KMS-11 (cell line): ENCODE measurements at regions not wholly inside any gene's neighbourhood (a gene's known extent, or its start where the extent isn't known, plus 50 kb on each side); places are given as distances from the start of the nearest gene placed in this dataset.

Source experiments
- H2AFZ ChIP-seq: fragments of 200-600 bp; sonication (generic); 2 replicates; pipeline ENCODE4 v1.6.1; 2016; ENCODE audit warnings: antibody characterized with exemption, mixed run types, low read depth
- H3K27ac ChIP-seq: fragments of 200-600 bp; sonication (generic); 2 replicates; pipeline ENCODE4 v1.6.1; 2016; ENCODE audit warnings: mild to moderate bottlenecking, mixed run types
- H3K27me3 ChIP-seq: fragments of 200-600 bp; sonication (generic); 2 replicates; pipeline ENCODE4 v1.6.1; 2017; ENCODE audit warnings: mild to moderate bottlenecking, low read depth, mixed run types, moderate library complexity; ENCODE audit not compliant: insufficient read depth
- H3K36me3 ChIP-seq: fragments of 200-600 bp; sonication (generic); 2 replicates; pipeline ENCODE4 v1.6.1; 2017; ENCODE audit warnings: mild to moderate bottlenecking, mixed run types; ENCODE audit not compliant: insufficient read depth
- H3K4me1 ChIP-seq: fragments of 200-600 bp; sonication (generic); 2 replicates; pipeline ENCODE4 v1.6.1; 2016; ENCODE audit warnings: mild to moderate bottlenecking, low read depth, mixed run types; ENCODE audit not compliant: poor library complexity, severe bottlenecking
- H3K4me2 ChIP-seq: fragments of 200-600 bp; sonication (generic); 2 replicates; pipeline ENCODE4 v1.7.0; 2016; ENCODE audit warnings: mild to moderate bottlenecking, mixed run types
- H3K4me3 ChIP-seq: fragments of 200-600 bp; sonication (generic); IDR thresholded peaks from 2 replicates; pipeline ENCODE4 v1.6.1; 2017; ENCODE audit warnings: low read depth, low read length, mixed read lengths; ENCODE audit not compliant: insufficient read depth
- H3K79me2 ChIP-seq: fragments of 200-600 bp; sonication (generic); 2 replicates; pipeline ENCODE4 v1.6.1; 2016; ENCODE audit warnings: low read depth, mixed run types; ENCODE audit not compliant: insufficient read depth
- H3K9ac ChIP-seq: fragments of 200-600 bp; sonication (generic); 2 replicates; pipeline ENCODE4 v1.6.1; 2016; ENCODE audit warnings: mild to moderate bottlenecking, mixed run types
- H4K20me1 ChIP-seq: fragments of 200-600 bp; sonication (generic); 2 replicates; pipeline ENCODE4 v1.6.1; 2016; ENCODE audit warnings: mild to moderate bottlenecking, mixed run types; ENCODE audit not compliant: insufficient read depth
- TF ChIP-seq, protein P1 (sequence below): fragments of 200-600 bp; sonication (generic); conservative IDR thresholded peaks from 2 replicates; pipeline ENCODE4 v1.6.1; 2017; ENCODE audit warnings: low read depth, mild to moderate bottlenecking, antibody characterized with exemption, low read length, moderate library complexity, mixed read lengths

- no peaks in the 10 kb centered on the region for H3K79me2 ChIP-seq
These were observed 166.1 kb downstream of the MARCHF11 start for GRCh38 chr5:16013334-16014065.

DNA sequence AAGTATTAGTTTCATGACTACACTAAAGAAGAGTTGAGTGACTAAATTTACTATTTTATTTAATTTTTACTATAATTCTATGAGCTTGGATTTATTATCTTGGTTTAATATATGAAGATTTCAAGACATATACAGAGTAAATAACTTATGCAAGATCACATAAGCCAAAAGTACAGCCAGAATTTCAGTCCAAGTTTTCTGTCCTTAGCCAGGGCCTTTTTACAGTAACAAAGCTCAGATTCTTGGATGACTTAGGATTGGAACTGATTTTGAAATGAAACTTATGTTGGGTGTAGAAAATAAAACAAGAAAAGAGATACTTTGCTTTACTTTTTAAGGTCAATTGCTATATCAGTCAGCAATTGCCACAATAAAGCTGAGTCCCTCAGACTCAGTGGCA lies 170.3 kb downstream of the MARCHF11 start:
- Histone ChIP-seq H3K4me2 (no peak overlapping the region), H3K9ac (no peak overlapping the region), H3K36me3 (no peaks in the 10 kb centered on the region), H4K20me1 (no peaks in the 10 kb centered on the region), H2AFZ (no peak overlapping the region), H3K27ac (no peak overlapping the region), H3K79me2 (no peaks in the 10 kb centered on the region), H3K4me3 (no peak overlapping the region), H3K27me3 (no peaks in the 10 kb centered on the region), H3K4me1 (no peaks in the 10 kb centered on the region)
- TF ChIP-seq, protein P1, sequence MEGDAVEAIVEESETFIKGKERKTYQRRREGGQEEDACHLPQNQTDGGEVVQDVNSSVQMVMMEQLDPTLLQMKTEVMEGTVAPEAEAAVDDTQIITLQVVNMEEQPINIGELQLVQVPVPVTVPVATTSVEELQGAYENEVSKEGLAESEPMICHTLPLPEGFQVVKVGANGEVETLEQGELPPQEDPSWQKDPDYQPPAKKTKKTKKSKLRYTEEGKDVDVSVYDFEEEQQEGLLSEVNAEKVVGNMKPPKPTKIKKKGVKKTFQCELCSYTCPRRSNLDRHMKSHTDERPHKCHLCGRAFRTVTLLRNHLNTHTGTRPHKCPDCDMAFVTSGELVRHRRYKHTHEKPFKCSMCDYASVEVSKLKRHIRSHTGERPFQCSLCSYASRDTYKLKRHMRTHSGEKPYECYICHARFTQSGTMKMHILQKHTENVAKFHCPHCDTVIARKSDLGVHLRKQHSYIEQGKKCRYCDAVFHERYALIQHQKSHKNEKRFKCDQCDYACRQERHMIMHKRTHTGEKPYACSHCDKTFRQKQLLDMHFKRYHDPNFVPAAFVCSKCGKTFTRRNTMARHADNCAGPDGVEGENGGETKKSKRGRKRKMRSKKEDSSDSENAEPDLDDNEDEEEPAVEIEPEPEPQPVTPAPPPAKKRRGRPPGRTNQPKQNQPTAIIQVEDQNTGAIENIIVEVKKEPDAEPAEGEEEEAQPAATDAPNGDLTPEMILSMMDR, result no peak

More at GRCh38 chr5:16013334-16014065, 166.1 kb downstream of the MARCHF11 start:
- no peak overlapping the region for H3K9ac ChIP-seq
- no peak overlapping the region for H2AFZ ChIP-seq
- H3K4me3 ChIP-seq, result no peak overlapping the region
- TF ChIP-seq, protein P1, result no peak
- no peaks in the 10 kb centered on the region for H3K27me3 ChIP-seq
- no peak overlapping the region for H3K4me2 ChIP-seq
- H4K20me1 ChIP-seq, result no peaks in the 10 kb centered on the region
- no peak overlapping the region for H3K27ac ChIP-seq
- H3K36me3 ChIP-seq, result no peaks in the 10 kb centered on the region
- H3K4me1 ChIP-seq, result no peaks in the 10 kb centered on the region

- no peak overlapping the region for H3K9ac ChIP-seq
- no peaks in the 10 kb centered on the region for H3K36me3 ChIP-seq
- H3K4me1 ChIP-seq, result no peaks in the 10 kb centered on the region
- TF ChIP-seq, protein P1, result no peak
- no peak overlapping the region for H3K4me3 ChIP-seq
- no peak overlapping the region for H2AFZ ChIP-seq
- H4K20me1 ChIP-seq, result no peaks in the 10 kb centered on the region
- H3K27ac ChIP-seq, result no peak overlapping the region
- H3K27me3 ChIP-seq, result no peaks in the 10 kb centered on the region
- no peak overlapping the region for H3K4me2 ChIP-seq
- H3K79me2 ChIP-seq, result no peaks in the 10 kb centered on the region
These were observed 171.7 kb downstream of the MARCHF11 start for GRCh38 chr5:16007750-16008415.

GRCh38 chr5:16005225-16005624 lies 174.4 kb downstream of the MARCHF11 start:
- no peak overlapping the region for H2AFZ ChIP-seq
- H3K4me1 ChIP-seq, result no peaks in the 10 kb centered on the region
- H3K36me3 ChIP-seq, result no peaks in the 10 kb centered on the region
- H3K4me3 ChIP-seq, result no peak overlapping the region
- TF ChIP-seq, protein P1, result no peak
- H3K79me2 ChIP-seq, result no peaks in the 10 kb centered on the region
- no peak overlapping the region for H3K27ac ChIP-seq
- H3K4me2 ChIP-seq, result no peak overlapping the region
- H3K9ac ChIP-seq, result no peak overlapping the region
- no peaks in the 10 kb centered on the region for H4K20me1 ChIP-seq
- no peaks in the 10 kb centered on the region for H3K27me3 ChIP-seq
